ENCODE measurements at regions not wholly inside any gene's neighbourhood (a gene's known extent, or its start where the extent isn't known, plus 50 kb on each side); places are given as distances from the start of the nearest gene placed in this dataset.

DNA sequence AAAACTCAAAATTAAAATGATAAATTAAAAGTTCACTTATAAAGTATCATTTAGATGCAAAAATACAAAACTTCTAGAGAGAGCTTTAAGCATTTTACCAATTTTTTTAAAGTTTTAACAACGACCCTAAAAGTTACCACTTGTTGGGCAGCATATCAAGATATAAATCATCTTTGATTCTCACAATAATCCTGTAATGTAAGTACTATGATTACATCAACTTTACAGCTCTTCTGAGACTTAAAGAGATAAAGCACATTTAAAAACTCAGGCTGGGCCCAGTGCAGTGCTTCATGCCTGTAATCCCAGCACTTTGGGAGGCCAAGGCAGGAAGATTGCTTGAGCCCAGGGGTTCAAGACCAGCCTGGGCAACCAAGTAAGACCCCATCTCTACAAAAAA is 202.7 kb upstream of the GPC6 start:
- CTCF ChIA-PET (ENCODE audit: low intra/inter-chr PET ratio, low total read pairs) = no interaction called here

More for the DNA sequence above, 202.7 kb upstream of the GPC6 start:
- intact Hi-C loops (cut with micrococcal nuclease; ENCODE audit: unreplicated experiment) (no loop called here), in situ Hi-C loops (cut with HindIII; ENCODE audit: extremely low pct_ligation_motif_present, low pct_unique_long_range_greater_than_20kb) (no loop called here)
- no peak overlapping the region for H2AFZ ChIP-seq (ENCODE audit: low read length)
- WGBS (ENCODE audit: low lambda C conversion rate) = 3% methylated on average over 1 of the region's 1 CpG
- H3K9me3 ChIP-seq (ENCODE audit: low read length) = no peaks in the 10 kb centered on the region
- FAIRE-seq = no peak
- no peak overlapping the region for H3K9ac ChIP-seq (ENCODE audit: insufficient read depth, low read depth, low read length)
- no peak for DNase-seq (ENCODE audit: low spot score)
- POLR2A ChIA-PET = no interaction called here
- ATAC-seq = no peak
- BruUV-seq (replicated peaks) = no TSS peak
- H3K4me2 ChIP-seq (ENCODE audit: low read depth, low read length) = no peak overlapping the region
- no peak overlapping the region for H3K27ac ChIP-seq (ENCODE audit: extremely low read length, insufficient read depth, low read length)
- H3K27me3 ChIP-seq (ENCODE audit: control insufficient read depth in 1 of 2, insufficient read depth in 2 of 2, low read length in 2 of 2) = no peaks in the 10 kb centered on the region
- no peaks in the 10 kb centered on the region for H3K79me2 ChIP-seq (ENCODE audit: insufficient read depth, low read length)
- H3K36me3 ChIP-seq (replicated peaks in 1 of 2; ENCODE audit: control insufficient read depth in 1 of 2, insufficient read depth in 2 of 2, low read length in 2 of 2) = no peaks in the 10 kb centered on the region
- H4K20me1 ChIP-seq (ENCODE audit: insufficient read depth, low read length) = no peaks in the 10 kb centered on the region
- no peaks in the 10 kb centered on the region for H3K4me1 ChIP-seq (ENCODE audit: insufficient read depth, low read length)
- no peak overlapping the region for H3K4me3 ChIP-seq (replicated peaks in 1 of 3; ENCODE audit: insufficient read depth in 1 of 3, low read depth in 2 of 3, low read length in 3 of 3)
- no peak for TF ChIP-seq ZMYM3 (CRISPR knock-in tag; IDR thresholded peaks at IDR 0.05)
- TF ChIP-seq, protein P1, sequence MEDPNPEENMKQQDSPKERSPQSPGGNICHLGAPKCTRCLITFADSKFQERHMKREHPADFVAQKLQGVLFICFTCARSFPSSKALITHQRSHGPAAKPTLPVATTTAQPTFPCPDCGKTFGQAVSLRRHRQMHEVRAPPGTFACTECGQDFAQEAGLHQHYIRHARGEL (CRISPR knock-in tag; IDR thresholded peaks at IDR 0.05) = no peak
- no peak for TF ChIP-seq CCDC6 (CRISPR knock-in tag; IDR thresholded peaks at IDR 0.05)
- no peak for TF ChIP-seq NFATC3 (CRISPR knock-in tag; IDR thresholded peaks at IDR 0.05)
- TF ChIP-seq ZNF160 (CRISPR knock-in tag; IDR thresholded peaks at IDR 0.05) = no peak
- TF ChIP-seq SMARCC2 (IDR thresholded peaks at IDR 0.05) = no peak
- TF ChIP-seq, protein P2, sequence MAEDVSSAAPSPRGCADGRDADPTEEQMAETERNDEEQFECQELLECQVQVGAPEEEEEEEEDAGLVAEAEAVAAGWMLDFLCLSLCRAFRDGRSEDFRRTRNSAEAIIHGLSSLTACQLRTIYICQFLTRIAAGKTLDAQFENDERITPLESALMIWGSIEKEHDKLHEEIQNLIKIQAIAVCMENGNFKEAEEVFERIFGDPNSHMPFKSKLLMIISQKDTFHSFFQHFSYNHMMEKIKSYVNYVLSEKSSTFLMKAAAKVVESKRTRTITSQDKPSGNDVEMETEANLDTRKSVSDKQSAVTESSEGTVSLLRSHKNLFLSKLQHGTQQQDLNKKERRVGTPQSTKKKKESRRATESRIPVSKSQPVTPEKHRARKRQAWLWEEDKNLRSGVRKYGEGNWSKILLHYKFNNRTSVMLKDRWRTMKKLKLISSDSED (CRISPR knock-in tag; IDR thresholded peaks at IDR 0.05) = no peak
- TF ChIP-seq ZNF558 (CRISPR knock-in tag; IDR thresholded peaks at IDR 0.05; ENCODE audit: borderline replicate concordance) = no peak
- no peak for TF ChIP-seq SP5 (CRISPR knock-in tag; IDR thresholded peaks at IDR 0.05; ENCODE audit: borderline replicate concordance, low read depth)
- TF ChIP-seq, protein P3, sequence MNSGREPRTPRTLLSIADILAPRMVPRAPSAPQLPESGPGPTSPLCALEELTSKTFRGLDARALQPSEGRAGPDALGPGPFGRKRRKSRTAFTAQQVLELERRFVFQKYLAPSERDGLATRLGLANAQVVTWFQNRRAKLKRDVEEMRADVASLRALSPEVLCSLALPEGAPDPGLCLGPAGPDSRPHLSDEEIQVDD (CRISPR knock-in tag; IDR thresholded peaks at IDR 0.05; ENCODE audit: borderline replicate concordance) = no peak
- TF ChIP-seq ZNF572 (CRISPR knock-in tag; IDR thresholded peaks at IDR 0.05) = no peak
- no peak for TF ChIP-seq FLYWCH1 (CRISPR knock-in tag; IDR thresholded peaks at IDR 0.05)
- TF ChIP-seq, protein P4, sequence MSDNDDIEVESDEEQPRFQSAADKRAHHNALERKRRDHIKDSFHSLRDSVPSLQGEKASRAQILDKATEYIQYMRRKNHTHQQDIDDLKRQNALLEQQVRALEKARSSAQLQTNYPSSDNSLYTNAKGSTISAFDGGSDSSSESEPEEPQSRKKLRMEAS (IDR thresholded peaks at IDR 0.05) = no peak
- no peak for TF ChIP-seq ATF7-NPFF (CRISPR knock-in tag; IDR thresholded peaks at IDR 0.05; ENCODE audit: low read depth)
- no peak for TF ChIP-seq ZSCAN21 (CRISPR knock-in tag; IDR thresholded peaks at IDR 0.05; ENCODE audit: borderline replicate concordance)
- TF ChIP-seq ZNF615 (CRISPR knock-in tag; IDR thresholded peaks at IDR 0.05; ENCODE audit: borderline replicate concordance) = no peak

Measured in HepG2 (cell line).